Body of pancreas (tissue), 4 donors: ENCODE measurements at regions not wholly inside any gene's neighbourhood (a gene's known extent, or its start where the extent isn't known, plus 50 kb on each side); places are given as distances from the start of the nearest gene placed in this dataset.

Experiments used
- CTCF ChIP-seq, 7 experiments: fragments of 450-650 bp in 4 of 7; fragments of 200-600 bp in 3 of 7; sonication (generic) in 3 of 7; IDR thresholded peaks; one replicate each; pipeline ENCODE4 v1.5.1; 2016 to 2019; ENCODE audit warnings: antibody characterized with exemption in 7 of 7
- POLR2A ChIP-seq, 3 donors: fragments of 450-650 bp; IDR thresholded peaks; one replicate each; pipeline ENCODE4 v1.6.1; 2016; ENCODE audit warnings: antibody characterized with exemption in 3 of 3, mild to moderate bottlenecking in 2 of 3

- TF ChIP-seq CTCF (IDR thresholded peaks at IDR 0.05) (no peak), POLR2A (IDR thresholded peaks at IDR 0.05) (no peak)
Measured at GRCh38 chr6:62737792-62738191, 451.8 kb upstream of the KHDRBS2 start.
